ENCODE measurements at regions not wholly inside any gene's neighbourhood (a gene's known extent, or its start where the extent isn't known, plus 50 kb on each side); places are given as distances from the start of the nearest gene placed in this dataset.

DNA sequence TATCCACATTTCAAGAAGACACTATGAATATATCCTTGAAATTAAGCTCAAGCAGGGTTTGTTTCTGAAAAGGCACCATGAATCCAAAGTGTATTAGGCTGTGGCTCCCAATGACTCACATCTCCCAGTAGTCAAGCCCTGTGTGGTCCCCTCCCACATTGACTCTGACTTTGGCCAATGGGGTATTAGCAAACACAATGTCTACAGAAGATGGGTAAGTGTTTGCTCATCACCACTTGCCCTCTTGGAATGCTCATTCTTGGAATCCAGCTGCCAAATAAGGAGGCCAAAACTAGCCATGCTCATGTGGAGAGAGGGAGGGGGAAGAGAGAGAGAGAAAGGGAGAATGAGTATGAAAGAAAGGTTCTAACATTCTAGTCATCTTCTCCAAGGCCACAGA, 490.0 kb downstream of the TXNL1 start:
- TF ChIP-seq EZH2phosphoT487 (conservative IDR thresholded peaks at IDR 0.05; ENCODE audit: low read length), result no peak
- TF ChIP-seq, protein P1, sequence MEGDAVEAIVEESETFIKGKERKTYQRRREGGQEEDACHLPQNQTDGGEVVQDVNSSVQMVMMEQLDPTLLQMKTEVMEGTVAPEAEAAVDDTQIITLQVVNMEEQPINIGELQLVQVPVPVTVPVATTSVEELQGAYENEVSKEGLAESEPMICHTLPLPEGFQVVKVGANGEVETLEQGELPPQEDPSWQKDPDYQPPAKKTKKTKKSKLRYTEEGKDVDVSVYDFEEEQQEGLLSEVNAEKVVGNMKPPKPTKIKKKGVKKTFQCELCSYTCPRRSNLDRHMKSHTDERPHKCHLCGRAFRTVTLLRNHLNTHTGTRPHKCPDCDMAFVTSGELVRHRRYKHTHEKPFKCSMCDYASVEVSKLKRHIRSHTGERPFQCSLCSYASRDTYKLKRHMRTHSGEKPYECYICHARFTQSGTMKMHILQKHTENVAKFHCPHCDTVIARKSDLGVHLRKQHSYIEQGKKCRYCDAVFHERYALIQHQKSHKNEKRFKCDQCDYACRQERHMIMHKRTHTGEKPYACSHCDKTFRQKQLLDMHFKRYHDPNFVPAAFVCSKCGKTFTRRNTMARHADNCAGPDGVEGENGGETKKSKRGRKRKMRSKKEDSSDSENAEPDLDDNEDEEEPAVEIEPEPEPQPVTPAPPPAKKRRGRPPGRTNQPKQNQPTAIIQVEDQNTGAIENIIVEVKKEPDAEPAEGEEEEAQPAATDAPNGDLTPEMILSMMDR (IDR thresholded peaks at IDR 0.05; ENCODE audit: insufficient read depth, low read length, poor library complexity, severe bottlenecking), result no peak

Data from SU-DHL-6 (cell line).